ENCODE measurements at regions not wholly inside any gene's neighbourhood (a gene's known extent, or its start where the extent isn't known, plus 50 kb on each side); places are given as distances from the start of the nearest gene placed in this dataset.
"Not testable (repeated sequence)": the region's sequence is repeated elsewhere in the genome, so short reads cannot be mapped to it uniquely, and the experiment has no call there.

DNA sequence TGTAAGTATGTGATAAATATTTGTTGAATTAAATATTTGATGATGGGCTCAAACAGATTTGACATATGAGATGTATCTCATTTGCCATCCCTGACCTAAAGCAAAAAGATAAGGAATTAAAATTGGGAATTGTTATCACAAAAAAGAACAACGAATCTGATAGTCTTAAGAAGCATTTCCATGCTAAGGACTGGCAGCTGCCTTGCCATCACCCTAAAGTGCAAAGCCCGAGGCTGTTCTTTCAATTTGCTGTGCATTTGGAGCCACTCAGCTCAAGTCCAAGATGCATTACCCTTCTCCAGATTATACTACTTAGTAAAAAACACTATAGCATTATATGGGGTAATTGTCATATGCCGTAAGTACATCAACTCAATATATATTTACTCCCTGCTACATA lies 618.3 kb upstream of the CLINT1 start:
- no peak for DNase-seq

DNA sequence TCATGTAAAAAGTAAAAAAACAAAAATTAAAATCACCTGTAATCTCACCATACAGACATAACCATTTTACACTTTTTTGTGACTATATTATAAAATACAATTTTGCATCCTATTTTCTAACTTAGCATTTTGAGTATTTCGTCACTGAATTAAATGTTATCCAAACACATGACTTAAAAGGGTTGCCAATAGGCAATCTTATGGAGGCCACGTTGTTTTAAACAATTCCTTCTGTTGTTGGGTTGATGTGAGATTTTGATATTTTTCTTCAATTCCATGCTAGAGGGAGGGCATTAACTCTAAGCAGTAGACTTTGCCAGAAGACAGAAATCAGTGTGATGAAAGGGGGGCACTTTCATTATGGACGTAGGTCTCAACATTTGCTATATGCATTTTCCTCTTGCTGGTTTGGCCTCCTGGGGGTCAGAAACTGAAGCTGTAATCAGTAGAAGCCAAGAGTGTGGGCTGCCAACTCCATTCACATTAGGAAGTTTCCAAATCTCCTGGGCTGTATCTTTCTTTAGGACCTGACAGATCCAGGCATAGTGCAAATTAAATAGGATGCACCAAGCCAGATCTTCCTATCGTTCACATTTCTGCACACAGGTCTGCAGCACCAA lies 614.2 kb upstream of the CLINT1 start:
- DNase-seq: no peak

DNA sequence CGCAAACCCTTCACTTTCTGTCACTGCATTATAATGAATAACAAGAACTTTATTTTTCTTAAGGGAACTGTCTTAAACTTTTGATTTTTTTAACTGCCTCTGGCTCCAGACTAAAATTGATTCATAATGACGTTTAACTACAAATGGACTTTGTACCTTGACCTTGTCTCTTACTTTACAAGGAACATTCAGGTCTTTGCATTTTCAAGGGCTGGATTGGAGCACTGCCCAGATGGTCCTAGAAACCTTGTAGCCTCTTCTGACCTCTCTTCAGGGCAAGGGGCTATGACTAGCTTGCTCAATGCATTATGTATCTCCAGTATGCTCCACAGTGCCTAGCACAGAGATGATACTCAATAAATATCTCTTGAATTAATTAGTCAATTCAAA lies 612.6 kb upstream of the CLINT1 start:
- no peak for DNase-seq

DNA sequence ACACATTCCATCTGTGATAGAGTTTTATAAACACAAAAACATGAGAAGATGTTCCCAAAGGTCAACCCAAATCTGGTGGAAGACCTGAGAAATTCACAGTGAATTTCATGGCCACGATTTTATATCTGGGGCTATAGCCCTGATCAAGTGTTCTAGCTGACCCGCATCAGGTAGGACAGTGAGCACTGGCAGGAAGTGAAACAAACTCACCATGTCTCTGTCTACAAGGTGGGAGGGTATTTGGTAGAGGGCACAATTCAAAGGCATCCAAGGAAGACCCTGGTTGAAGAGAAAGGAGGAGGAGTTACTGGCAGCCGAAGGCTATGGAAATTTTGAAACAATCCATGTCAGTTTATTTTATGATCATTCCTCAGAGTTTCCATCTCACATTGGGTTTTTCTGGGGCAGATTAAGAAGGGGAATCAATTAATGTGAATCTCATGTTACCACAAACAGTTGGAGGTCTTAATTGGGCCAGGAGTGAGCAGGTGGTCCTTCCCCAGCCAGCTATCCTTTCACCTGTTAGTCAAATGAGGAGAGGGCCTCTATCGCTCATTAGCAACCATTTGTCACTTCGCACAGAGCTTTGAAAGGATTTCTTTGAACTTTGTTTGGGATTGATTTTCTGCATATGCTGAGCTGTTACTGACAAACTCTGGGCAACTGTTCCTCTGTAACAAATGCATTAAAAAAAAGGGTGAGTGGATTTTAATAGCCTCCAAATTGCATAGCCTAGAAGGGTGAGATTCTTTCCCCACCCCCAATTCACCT lies 612.0 kb upstream of the CLINT1 start:
- no peak for DNase-seq

DNA sequence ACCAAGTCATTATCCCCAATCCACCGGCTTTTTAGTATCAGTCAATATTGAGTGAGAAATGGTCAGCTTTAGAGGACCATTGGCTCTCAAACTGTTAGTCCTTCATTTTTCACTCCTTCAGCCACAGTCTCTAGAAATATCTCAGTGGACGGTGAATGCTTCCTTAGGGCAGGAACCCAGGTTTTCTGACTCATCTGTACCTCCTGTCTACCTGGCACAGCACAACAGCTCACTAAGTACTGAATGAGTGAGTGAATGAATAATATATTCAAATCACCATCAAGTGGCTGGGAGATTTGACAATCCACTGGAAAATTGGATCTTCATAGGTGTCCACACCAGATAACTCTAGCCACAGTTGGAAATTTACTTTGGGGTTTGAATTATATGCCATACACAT lies 609.5 kb upstream of the CLINT1 start:
- DNase-seq: no peak

DNA sequence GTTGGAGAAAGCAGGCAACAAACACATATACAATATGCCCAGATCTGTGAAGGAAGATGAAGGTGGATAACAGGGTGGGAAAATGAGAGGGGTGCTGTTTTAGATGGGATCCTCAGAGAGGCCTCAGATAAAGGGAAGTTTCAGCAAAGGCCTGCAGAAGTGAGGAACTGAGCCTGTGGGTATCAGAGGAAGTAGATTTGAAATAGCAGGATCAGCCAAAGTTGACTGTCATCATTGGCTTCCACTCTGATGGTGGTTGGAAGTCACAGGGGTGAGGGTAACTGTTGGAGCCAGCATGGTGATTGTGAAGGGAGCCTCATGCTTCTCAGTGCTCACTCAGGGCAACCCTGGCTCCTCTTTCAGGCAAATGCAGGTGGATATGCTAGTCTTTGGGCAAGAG lies 607.2 kb upstream of the CLINT1 start:
- no peak for DNase-seq

DNA sequence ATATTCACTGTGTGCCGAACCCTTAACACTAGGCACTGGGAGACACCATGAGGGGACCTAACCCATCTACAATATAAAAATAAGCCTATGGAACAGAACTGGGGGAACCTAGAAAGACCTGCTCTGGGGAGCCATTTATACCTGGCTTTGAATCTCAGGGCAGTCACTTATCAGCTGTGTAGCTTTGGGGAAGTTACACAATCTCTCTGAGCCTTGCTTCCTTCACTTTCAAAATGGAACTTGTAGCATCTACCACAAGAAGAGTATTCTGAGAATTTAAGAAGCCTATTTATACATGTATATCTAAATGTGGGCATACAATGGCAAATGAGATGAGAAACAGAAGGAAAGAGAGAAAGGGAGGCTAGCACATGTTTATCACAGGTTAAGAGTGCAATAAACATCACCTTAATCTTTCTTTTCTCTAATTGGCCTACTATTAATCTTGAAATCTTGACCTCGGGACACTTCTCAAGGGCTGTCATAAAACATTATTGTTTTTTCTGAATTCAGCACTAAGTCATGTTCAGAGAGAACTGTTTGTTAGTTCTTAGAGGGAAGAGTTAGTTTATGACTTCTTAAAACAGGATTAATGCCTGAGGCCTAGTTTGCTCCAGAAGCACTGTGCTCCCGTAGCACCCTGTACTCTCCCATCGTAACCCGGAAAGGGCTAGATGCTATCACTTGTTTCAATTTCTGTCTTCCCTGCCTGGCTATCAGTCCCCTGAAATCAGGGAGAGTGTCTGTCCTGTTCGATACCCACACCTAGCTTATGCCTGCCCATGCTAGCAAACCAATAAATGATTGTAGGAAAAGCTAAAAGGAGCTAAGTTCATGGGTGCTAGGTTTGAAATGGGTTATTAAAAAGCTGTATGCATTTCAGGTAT lies 606.4 kb upstream of the CLINT1 start:
- no peak for DNase-seq

DNA sequence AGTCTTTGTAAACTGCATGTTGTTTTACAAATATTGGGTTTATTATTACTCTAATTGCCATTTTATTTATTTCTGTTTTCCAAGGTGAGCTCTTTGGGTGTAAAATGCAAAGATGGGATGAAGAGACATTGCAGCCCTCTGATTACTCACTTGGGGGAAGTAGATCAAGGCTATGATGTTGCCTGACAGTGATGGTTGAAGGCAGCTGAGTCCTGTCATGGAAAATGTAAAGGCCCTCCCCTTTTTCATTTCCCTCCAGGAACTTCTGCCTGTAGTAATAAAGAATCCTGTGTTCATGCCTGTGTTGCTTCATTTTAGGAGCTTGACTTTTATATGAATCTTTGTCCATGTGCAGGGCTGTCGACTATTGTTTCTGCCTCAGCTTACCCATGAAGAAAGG lies 605.4 kb upstream of the CLINT1 start:
- no peak for DNase-seq

DNA sequence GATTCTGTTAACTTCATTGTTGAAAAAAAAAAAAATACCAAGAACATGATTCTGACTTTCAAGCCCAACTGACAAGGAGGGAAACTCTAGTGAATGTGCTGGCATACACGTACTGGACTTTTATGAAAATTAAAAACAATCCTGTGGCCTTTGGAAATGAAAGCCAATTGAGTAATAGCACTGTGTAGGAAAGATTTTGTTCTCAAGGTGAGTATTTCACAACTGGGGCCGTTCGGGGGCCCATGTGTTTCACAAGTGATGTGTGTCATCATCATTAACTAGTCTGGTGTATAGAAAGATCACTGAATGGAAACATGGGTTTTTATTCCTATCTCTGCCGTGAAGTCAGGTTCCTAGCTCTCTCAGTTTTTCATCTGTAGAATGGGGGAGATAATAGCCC lies 605.0 kb upstream of the CLINT1 start:
- DNase-seq: no peak

DNA sequence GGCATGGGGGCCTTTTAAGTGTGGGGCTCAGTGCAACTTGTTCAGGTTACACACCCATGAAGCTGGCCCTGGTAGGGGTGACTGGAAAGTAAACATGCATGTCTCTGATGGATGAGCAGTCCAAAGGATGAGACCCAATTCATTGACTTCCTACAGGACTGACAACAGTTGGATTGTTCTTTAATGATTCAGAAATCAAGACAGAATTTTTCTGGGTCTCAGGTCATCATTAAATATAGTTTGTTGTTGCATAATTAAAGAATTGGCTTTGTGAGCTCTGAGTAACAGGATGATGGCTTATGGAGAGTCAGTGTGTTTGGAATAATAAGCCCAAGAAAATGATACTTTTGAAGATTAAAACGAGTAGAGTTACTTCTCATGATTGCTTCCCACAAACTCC lies 604.2 kb upstream of the CLINT1 start:
- DNase-seq: no peak

DNA sequence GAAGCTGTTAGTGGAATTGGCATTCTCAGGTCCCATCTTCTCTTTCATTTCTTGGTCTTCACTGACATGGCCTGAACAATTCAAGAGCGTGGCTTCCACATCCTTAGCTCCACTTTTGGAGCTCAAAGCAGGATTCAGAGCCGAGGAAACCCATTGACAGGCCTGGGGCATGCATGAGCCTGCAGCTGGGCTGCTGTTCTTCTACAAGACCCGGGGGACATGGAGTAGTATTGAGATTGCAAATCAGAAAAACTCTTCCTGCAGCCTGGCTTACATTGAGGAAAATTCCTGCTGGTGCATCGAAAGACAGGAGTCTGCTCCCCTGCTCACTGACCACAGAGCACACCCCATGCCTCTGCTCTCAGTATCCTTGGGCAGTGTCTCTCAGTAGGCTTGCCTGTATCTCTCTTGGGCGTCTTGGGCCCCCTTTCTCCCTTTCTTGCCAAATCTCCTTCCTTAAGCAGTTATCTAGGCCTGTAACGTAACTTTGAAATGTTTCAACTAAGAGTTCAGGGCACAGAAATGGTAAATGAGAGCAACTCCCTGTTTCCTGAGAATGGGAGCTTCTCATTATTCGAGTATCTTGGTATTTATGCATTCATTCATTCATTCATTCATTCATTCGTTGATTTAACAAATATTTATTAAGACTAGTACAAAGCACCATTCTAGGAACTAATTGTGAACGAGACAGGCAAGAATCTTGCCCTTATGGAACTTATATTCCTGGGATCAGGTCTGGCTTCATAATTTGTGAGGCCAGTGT lies 603.6 kb upstream of the CLINT1 start:
- no peak for DNase-seq

DNA sequence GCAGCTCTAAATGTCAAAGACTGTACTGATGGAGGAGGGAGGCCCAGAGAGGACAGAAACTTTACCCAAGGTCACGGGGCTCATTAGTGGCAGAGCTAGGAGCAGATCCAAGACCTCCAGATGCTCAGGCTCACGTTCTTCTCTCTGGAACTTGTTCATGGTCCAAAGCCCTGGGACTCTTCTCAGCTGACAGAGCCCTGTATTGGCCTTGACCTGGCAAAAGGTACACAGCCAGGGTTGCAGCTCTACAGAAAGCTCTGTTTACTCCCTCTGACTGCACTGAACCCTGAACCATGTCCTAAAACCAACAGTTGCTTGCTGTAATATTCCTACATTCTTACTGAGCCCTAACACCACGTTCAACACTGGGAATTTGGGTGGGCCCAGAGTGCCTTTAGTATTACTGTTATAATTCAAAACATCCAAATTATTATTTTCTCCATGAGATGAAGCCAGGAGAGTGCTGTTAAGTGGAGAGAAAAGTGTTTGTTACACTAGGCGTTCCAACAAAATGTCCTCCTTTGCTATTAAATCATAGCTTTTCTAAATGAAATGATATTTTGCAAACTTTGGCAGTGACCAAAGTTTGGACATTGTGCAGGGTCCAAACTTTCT lies 602.4 kb upstream of the CLINT1 start:
- DNase-seq: no peak

DNA sequence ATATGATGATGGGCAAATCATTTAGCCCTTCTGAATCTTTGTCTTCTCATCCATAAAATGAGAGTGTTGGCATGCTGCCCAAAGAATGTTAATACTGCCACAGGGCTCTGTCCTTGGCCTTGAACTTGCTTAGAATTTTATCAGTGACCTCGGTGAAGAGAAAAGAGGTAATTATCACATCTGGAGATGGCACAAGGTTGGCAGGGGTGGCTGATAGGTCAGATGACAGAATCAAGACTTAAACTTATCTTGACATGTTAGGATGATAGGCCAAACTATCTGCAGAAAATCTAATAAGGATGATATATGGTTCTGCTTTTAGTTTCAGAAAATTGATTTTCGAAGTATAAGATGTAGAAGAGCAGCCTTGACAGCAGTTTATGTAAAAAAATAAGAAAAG lies 599.1 kb upstream of the CLINT1 start:
- no peak for DNase-seq

DNA sequence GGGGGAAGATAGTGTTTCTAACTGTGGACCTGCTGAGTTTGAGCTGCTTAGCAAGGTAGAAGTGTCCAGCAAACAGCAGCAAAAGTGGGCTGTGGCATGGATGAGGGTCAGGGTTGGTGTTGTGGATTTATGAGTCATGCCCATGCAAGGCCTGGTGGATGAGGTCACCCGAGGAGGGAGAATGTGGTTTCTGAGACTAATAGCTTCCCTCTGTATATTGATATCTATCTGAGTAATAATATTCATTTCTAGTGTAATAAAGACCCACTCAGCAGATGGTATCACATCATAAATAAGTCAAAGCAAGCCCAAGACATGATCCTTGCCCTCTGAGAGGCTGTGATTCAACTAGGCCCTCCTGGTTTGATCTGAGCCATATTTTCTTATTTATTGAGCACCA lies 597.8 kb upstream of the CLINT1 start:
- no peak for DNase-seq

DNA sequence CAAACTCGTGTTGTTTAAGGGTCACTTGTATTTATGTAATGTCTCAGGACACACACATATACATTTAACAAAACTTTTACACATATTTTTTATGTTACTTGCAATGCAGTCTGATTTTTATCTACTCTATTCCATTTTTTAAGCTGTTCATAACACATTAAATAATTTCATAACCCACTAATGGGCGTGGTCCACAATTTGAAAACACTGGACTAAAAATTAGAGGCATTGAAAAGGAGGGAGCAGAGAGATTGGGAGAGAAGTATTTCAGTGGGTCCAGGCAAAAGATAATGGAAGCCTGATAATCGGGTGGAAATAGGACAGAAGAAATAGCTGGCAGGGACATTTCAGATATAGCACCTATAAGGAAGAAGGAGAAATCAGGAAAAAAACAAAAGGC lies 597.3 kb upstream of the CLINT1 start:
- DNase-seq: no peak

DNA sequence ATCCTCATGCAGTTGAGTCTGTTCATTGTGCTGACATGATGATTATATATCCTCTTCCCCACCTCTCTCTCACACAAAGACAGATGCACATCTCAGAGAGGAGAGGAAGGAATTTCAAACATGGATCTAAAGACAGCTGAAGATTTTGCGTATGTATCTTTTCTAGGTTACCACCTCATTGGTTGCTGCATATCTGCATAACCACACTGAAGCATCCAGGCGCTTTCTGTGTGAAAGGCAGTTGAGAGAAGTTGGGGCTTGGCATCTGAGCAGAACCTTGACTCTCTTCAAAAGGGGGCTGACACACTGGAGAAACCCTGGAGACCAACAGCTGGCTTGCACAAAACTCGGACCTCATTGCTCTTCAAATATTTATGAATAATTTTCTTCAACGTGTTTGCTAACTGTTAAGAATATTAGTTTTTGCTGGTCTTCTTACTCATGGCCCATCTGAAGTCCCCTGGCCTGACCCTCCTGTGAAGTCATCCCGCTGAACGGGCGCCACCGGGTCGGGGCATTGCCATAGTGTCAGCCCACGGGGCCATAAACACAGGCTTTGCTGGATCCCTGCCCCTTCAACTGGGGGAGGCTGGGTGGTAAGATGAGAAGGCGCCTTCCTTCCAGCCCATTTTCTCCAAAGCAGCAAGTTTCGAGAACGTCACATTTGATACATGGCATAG lies 593.2 kb upstream of the CLINT1 start:
- DNase-seq: no peak

DNA sequence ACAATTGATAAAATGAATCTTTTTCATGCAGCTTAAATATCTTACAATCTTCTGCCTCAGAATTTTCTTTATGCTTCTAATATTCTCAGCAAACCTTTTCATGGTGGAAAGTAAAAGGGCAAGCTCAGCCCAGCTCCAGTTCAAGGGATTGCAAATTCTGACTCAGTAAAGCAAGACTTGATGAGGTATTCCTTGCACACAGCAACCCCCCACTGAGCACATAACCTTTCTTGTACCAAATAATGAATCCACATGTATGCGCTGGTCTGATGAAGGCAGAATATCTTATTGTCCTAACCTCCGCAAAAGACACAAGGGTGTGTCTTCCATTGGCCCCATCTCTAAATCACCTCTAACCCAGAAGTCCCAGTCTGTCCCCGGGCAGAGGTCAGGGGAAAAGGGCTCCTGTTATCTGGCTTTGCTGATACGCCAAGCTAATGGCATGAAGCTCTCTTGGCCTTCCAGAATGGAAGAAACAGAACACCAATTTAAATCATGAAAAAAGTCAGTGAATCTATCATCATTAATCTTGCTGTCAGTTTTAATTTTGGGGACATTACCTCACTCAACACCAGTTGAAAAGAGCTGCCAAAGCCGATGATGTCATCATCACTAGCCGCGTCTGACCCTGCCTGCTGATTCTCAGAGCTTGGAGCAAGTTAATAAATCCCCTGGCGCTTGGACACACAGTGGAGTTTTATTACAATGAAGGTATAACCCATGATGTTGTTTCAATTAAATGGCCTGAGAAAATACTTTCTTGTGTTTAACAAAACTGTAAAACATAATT lies 592.5 kb upstream of the CLINT1 start:
- DNase-seq: no peak

DNA sequence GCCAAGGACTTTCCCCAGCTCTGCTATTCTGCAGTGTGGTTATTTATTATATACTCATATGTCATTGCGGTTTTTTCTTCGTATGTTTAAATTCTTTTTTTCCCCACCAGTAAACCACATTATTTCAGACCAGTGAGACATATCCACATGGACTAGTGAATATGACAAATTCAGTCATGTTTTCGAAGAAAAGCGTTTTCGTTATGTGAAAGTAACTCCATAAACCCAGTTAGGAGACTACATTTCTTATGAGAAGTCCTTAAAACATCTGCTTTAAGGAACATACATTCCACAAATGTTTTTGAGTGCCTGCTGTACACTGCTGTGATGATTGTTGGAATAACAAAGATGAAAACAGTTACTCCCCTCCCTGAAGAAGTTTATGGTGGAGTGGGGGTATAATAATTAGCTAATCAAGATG lies 591.8 kb upstream of the CLINT1 start:
- no peak for DNase-seq

DNA sequence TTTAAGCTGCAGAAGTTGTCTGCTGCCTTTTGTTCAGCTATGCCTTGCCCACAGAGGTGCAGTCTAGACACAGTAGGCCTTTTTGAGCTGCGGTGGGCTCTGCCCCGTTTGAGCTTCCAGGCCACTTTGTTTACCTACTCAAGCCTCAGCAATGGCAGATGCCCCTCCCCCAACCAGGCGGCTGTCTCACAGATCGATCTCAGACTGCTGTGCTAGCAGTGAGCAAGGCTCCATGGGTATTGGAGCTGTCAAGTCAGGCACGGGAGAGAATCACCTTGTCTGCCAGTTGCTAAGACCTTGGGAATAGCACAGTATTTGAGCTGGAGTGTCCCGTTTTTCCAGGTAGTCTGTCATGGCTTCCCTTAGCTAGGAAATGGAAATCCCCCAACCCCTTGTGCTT lies 587.8 kb upstream of the CLINT1 start:
- DNase-seq: not testable (repeated sequence)

DNA sequence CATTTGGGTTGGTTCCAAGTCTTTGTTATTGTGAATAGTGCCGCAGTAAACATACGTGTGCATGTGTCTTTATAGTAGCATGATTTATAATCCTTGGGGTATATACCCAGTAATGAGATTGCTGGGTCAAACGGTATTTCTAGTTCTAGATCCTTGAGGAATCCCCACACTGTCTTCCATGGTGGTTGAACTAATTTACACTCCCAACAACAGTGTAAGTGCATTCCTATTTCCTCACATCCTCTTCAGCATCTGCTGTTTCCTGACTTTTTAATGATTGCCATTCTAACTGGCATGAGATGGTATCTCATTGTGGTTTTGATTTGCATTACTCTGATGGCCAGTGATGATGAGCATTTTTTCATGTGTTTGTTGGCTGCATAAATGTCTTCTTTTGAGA lies 580.3 kb upstream of the CLINT1 start:
- not testable (repeated sequence) for DNase-seq
